IMR-90 (cell line): ENCODE measurements at regions not wholly inside any gene's neighbourhood (a gene's known extent, or its start where the extent isn't known, plus 50 kb on each side); places are given as distances from the start of the nearest gene placed in this dataset.

ENCODE experiments used
- CHD1 ChIP-seq: IDR thresholded peaks from 2 replicates; pipeline ENCODE4 v1.6.1; 2012; ENCODE audit warnings: low read depth, low read length, improper control_type of control experiment
- MXI1 ChIP-seq: IDR thresholded peaks from 2 replicates; pipeline ENCODE4 v1.6.1; 2012; ENCODE audit warnings: low read depth, mild to moderate bottlenecking, low read length, moderate library complexity, borderline replicate concordance
- NFE2L2 ChIP-seq: fragments of 150-350 bp; IDR thresholded peaks from 2 replicates; pipeline ENCODE4 v1.6.1; 2016; ENCODE audit warnings: low read depth, mild to moderate bottlenecking, low read length
- POLR2A ChIP-seq: IDR thresholded peaks from 2 replicates; pipeline ENCODE4 v1.6.1; 2012; ENCODE audit warnings: mild to moderate bottlenecking, low read depth, low read length
- RAD21 ChIP-seq: IDR thresholded peaks from 2 replicates; pipeline ENCODE4 v1.6.1; 2012; ENCODE audit warnings: low read length, improper control_type of control experiment
- TF ChIP-seq, protein P1 (sequence below): conservative IDR thresholded peaks from 2 replicates; pipeline ENCODE4 v1.5.1; 2012; ENCODE audit warnings: mild to moderate bottlenecking, low read depth, low read length, improper control_type of control experiment

DNA sequence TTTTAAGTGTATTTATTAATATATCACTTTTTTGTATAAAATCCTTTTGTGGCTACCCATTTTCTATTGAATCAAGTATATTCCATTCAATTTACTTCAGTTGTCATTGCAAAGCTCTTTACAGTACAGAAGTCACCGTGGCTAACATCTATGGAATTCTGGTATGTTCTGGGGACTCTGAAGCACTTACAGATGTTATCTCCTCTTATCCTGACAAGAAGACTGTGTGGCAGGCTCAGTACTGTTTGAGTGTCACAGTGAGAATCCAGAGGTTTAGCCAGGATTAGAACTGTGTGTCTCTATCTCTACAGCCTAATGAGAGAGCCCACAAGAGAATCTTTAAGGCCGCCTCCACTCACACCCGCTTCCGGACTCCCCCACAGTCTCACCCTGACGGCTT, 78.2 kb upstream of the SORBS2 start:
- TF ChIP-seq, protein P1, sequence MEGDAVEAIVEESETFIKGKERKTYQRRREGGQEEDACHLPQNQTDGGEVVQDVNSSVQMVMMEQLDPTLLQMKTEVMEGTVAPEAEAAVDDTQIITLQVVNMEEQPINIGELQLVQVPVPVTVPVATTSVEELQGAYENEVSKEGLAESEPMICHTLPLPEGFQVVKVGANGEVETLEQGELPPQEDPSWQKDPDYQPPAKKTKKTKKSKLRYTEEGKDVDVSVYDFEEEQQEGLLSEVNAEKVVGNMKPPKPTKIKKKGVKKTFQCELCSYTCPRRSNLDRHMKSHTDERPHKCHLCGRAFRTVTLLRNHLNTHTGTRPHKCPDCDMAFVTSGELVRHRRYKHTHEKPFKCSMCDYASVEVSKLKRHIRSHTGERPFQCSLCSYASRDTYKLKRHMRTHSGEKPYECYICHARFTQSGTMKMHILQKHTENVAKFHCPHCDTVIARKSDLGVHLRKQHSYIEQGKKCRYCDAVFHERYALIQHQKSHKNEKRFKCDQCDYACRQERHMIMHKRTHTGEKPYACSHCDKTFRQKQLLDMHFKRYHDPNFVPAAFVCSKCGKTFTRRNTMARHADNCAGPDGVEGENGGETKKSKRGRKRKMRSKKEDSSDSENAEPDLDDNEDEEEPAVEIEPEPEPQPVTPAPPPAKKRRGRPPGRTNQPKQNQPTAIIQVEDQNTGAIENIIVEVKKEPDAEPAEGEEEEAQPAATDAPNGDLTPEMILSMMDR = no peak
- no peak for TF ChIP-seq NFE2L2
- no peak for TF ChIP-seq CHD1
- no peak for TF ChIP-seq MXI1
- TF ChIP-seq POLR2A = no peak
- TF ChIP-seq RAD21 = no peak
